Vagina (tissue), 2 donors: ENCODE measurements at regions not wholly inside any gene's neighbourhood (a gene's known extent, or its start where the extent isn't known, plus 50 kb on each side); places are given as distances from the start of the nearest gene placed in this dataset.
"Not testable (repeated sequence)": the region's sequence is repeated elsewhere in the genome, so short reads cannot be mapped to it uniquely, and the experiment has no call there.

Experiments
- DNase-seq, 2 donors: peaks; one replicate each; pipeline ENCODE4 v3.0.0-alpha.2; 2017; ENCODE audit errors: extremely low spot score in 2 of 2
- H3K27ac ChIP-seq: fragments of 200-600 bp; sonication (generic); one replicate; pipeline ENCODE4 v1.5.1; 2019
- H3K27me3 ChIP-seq: fragments of 200-600 bp; sonication (generic); one replicate; pipeline ENCODE4 v1.5.1; 2019
- H3K36me3 ChIP-seq, 2 donors: fragments of 200-600 bp; sonication (generic); one replicate each; pipeline ENCODE4 v1.5.1; 2017 to 2019
- H3K4me1 ChIP-seq: fragments of 200-600 bp; sonication (generic); one replicate; pipeline ENCODE4 v1.5.1; 2019
- H3K4me3 ChIP-seq, 2 donors: fragments of 200-600 bp; sonication (generic); 1 replicate in 1 of 2; 2 replicates in 1 of 2; pipeline ENCODE4 v1.5.1; 2016 to 2019
- H3K9me3 ChIP-seq: fragments of 200-600 bp; sonication (generic); one replicate; pipeline ENCODE4 v1.5.1; 2019
- CTCF ChIP-seq, 3 experiments: fragments of 450-650 bp in 2 of 3; fragments of 200-600 bp in 1 of 3; sonication (generic) in 1 of 3; IDR thresholded peaks; one replicate each; pipeline ENCODE4 v1.5.1; 2017 to 2019; ENCODE audit warnings: antibody characterized with exemption in 3 of 3, mild to moderate bottlenecking in 2 of 3, moderate library complexity in 2 of 3
- POLR2A ChIP-seq, 2 donors: fragments of 450-650 bp; IDR thresholded peaks; one replicate each; pipeline ENCODE4 v1.6.1; 2017; ENCODE audit warnings: antibody characterized with exemption in 2 of 2, mild to moderate bottlenecking in 2 of 2, moderate library complexity in 2 of 2
- POLR2AphosphoS5 ChIP-seq, 2 donors: sonication (generic); formaldehyde crosslinking; IDR thresholded peaks; one replicate each; pipeline ENCODE4 v1.9.0; 2017; ENCODE audit warnings: antibody characterized with exemption in 2 of 2, mild to moderate bottlenecking in 2 of 2, low read depth in 1 of 2; ENCODE audit not compliant: insufficient read depth in 1 of 2
- intact Hi-C: fragments of 100-400 bp; cut with DNase I; formaldehyde crosslinking; loops from one replicate; pipeline ENCODE4 v1.15.1; 2023

DNA sequence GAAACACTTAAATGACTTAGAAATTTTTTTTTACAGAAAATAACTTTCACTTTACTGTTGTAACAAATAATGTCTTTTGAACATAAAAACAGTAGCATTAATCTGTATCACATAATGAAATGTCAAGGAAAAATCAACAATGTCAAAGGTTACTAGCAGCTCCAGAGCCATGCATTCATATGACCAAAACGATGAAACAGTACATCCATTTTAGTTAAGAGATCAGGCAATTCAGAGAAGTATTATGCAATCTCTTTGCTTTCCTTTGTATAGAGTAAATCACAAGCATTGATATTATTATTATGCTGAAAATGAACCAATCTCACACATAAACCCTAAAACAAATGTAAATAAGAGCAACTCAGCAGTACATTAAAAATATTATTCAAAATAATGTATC is 748.9 kb downstream of the PLA2G4A start:
- Histone ChIP-seq H3K4me3 (no peak overlapping the region), H3K9me3 (no peaks in the 10 kb centered on the region), H3K27ac (no peak overlapping the region), H3K4me1 (no peaks in the 10 kb centered on the region), H3K27me3 (no peaks in the 10 kb centered on the region), H3K36me3 (no peaks in the 10 kb centered on the region)
- no peak for DNase-seq
- intact Hi-C loops, result no loop called here
- TF ChIP-seq POLR2AphosphoS5 (IDR thresholded peaks at IDR 0.05; ENCODE audit: insufficient read depth in 1 of 2, low read depth in 1 of 2) (no peak), POLR2A (IDR thresholded peaks at IDR 0.05) (no peak), CTCF (IDR thresholded peaks at IDR 0.05) (no peak)

DNA sequence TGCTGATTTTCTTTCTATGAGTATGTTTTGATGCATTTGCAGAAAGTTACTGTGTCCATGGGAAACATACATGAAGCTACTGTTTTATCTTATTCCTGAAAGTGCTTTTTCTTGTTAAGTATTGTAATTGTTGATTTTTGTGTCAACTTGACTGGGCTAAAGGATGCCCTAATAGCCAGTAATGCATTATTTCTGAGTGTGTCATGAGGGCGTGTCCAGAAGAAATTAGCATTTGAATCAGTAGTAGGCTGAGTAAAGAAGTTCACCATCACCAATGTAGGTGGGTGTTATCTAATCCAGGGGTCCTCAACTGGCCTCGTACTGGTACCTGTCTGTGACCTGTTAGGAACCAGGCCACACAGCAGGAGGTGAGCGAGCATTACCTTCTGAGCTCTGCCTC is 760.2 kb downstream of the PLA2G4A start:
- no peak for DNase-seq
- H3K4me1 ChIP-seq, result no peaks in the 10 kb centered on the region
- H3K9me3 ChIP-seq, result no peaks in the 10 kb centered on the region
- no peak overlapping the region for H3K27ac ChIP-seq
- no peak for TF ChIP-seq CTCF (IDR thresholded peaks at IDR 0.05)
- TF ChIP-seq POLR2AphosphoS5 (IDR thresholded peaks at IDR 0.05; ENCODE audit: insufficient read depth in 1 of 2, low read depth in 1 of 2), result no peak
- TF ChIP-seq POLR2A (IDR thresholded peaks at IDR 0.05), result no peak
- no peaks in the 10 kb centered on the region for H3K36me3 ChIP-seq
- no peaks in the 10 kb centered on the region for H3K27me3 ChIP-seq
- intact Hi-C loops, result no loop called here
- no peak overlapping the region for H3K4me3 ChIP-seq

DNA sequence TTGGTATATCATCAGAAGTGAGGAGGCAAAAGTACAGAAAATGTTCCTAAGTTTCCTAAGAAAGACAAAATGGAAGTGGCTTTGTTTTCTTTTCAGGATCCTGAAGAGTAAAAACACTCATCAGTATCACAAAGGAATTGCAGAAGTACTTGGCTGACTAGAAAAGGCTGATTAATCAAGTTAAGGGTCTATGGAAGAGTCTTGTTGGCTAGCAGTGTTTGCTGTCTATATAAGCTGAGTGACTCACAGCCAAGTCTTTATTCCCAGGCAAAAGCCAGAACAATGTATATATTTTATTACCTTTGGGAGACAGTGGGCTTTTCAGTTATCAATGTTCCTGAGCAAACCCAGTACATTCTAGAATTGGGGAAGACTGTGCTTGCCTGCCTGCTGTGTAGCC is 777.0 kb downstream of the PLA2G4A start:
- TF ChIP-seq CTCF (IDR thresholded peaks at IDR 0.05) (no peak), POLR2AphosphoS5 (IDR thresholded peaks at IDR 0.05; ENCODE audit: insufficient read depth in 1 of 2, low read depth in 1 of 2) (no peak), POLR2A (IDR thresholded peaks at IDR 0.05) (no peak)

DNA sequence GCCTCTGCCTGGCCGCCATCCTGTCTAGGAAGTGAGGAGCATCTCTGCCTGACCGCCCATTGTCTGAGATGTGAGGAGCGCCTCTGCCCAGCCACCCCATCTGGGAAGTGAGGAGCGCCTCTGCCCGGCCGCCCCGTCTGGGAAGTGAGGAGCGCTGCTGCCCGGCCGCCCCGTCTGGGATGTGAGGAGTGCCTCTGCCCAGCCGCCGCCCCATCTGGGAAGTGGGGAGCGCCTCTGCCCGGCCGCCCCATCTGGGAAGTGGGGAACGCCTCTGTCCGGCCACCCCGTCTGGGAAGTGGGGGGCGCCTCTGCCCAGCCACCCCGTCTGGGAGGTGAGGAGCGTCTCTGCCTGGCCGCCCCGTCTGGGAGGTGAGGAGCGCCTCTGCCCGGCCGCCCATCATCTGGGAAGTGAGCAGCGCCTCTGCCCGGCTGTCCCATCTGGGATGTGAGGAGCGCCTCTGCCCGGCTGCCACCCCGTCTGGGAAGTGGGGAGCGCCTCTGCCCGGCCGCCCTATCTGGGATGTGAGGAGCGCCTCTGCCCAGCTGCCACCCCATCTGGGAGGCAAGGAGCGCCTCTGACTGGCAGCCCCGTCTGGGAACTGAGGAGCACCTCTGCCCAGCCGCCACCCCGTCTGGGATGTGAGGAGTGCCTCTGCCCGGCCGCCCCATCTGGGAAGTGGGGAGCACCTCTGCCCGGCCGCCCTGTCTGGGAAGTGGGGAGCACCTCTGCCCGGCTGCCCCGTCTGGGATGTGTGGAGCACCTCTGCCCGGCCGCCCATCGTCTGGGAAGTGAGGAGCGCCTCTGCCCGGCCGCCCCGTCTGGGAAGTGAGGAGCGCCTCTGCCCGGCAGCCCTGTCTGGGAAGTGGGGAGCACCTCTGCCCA is 787.3 kb downstream of the PLA2G4A start:
- intact Hi-C loops, DNase-seq, H3K4me1 ChIP-seq, H3K4me3 ChIP-seq, H3K27me3 ChIP-seq, H3K9me3 ChIP-seq, H3K36me3 ChIP-seq, H3K27ac ChIP-seq: not testable (repeated sequence)

More for the DNA sequence above, 777.0 kb downstream of the PLA2G4A start:
- no peak overlapping the region for H3K4me3 ChIP-seq
- DNase-seq, result no peak
- no peaks in the 10 kb centered on the region for H3K9me3 ChIP-seq
- intact Hi-C loops, result no loop called here
- H3K27me3 ChIP-seq, result no peaks in the 10 kb centered on the region
- H3K4me1 ChIP-seq, result no peaks in the 10 kb centered on the region
- no peak overlapping the region for H3K27ac ChIP-seq
- H3K36me3 ChIP-seq, result no peaks in the 10 kb centered on the region

DNA sequence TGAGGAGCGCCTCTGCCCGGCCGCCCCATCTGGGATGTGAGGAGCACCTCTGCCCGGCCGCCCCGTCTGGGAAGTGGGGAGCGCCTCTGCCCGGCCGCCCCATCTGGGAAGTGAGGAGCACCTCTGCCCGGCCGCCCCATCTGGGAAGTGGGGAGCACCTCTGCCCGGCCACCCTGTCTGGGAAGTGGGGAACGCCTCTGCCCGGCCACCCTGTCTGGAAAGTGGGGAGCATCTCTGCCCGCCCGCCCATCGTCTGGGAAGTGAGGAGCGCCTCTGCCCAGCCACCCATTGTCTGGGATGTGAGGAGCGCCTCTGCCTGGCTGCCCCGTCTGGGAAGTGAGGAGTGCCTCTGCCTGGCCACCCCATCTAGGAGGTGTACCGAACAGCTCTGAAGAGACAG is 788.1 kb downstream of the PLA2G4A start:
- H3K27ac ChIP-seq, intact Hi-C loops, DNase-seq, H3K4me3 ChIP-seq, H3K27me3 ChIP-seq, H3K36me3 ChIP-seq, H3K9me3 ChIP-seq, H3K4me1 ChIP-seq: not testable (repeated sequence)

GRCh38 chr1:187617776-187618175 is 789.0 kb downstream of the PLA2G4A start:
- Histone ChIP-seq H3K4me3 (no peak overlapping the region), H3K27ac (no peak overlapping the region), H3K9me3 (no peaks in the 10 kb centered on the region), H3K4me1 (no peaks in the 10 kb centered on the region), H3K36me3 (no peaks in the 10 kb centered on the region), H3K27me3 (no peaks in the 10 kb centered on the region)
- intact Hi-C loops, result no loop called here
- TF ChIP-seq POLR2AphosphoS5 (IDR thresholded peaks at IDR 0.05; ENCODE audit: insufficient read depth in 1 of 2, low read depth in 1 of 2), result no peak
- no peak for TF ChIP-seq CTCF (IDR thresholded peaks at IDR 0.05)
- TF ChIP-seq POLR2A (IDR thresholded peaks at IDR 0.05), result no peak
- DNase-seq, result no peak
